ENCODE measurements at regions not wholly inside any gene's neighbourhood (a gene's known extent, or its start where the extent isn't known, plus 50 kb on each side); places are given as distances from the start of the nearest gene placed in this dataset.

- Histone ChIP-seq H4K20me1 (replicated peaks; ENCODE audit: insufficient read depth) (no peaks in the 10 kb centered on the region), H3K4me1 (ENCODE audit: insufficient read depth) (no peaks in the 10 kb centered on the region), H3K9me2 (ENCODE audit: insufficient read depth) (no peaks in the 10 kb centered on the region), H3K79me2 (replicated peaks; ENCODE audit: insufficient read depth) (no peaks in the 10 kb centered on the region), H3K27ac (ENCODE audit: low read depth) (no peak overlapping the region), H2AFZ (no peak overlapping the region), H3K36me3 (ENCODE audit: insufficient read depth) (no peaks in the 10 kb centered on the region), H3F3A (replicated peaks; ENCODE audit: low read depth) (no peaks in the 10 kb centered on the region), H3K27me3 (ENCODE audit: insufficient read depth) (no peaks in the 10 kb centered on the region), H3K4me3 (no peak overlapping the region), H3K4me2 (no peak overlapping the region)
- Mint-ChIP-seq H3K4me3 (no peak overlapping the region), H3K27me3 (ENCODE audit: insufficient read depth, low read depth, poor library complexity) (no peaks in the 10 kb centered on the region), H3K27ac (no peak overlapping the region), H3K9me3 (no peaks in the 10 kb centered on the region), H3K4me1 (peaks cover 3% of the 10 kb centered on the region; the same call in 2 of the 3 replicates), H3K36me3 (ENCODE audit: low read depth) (no peaks in the 10 kb centered on the region)
- ATAC-seq, result no peak
- TF ChIP-seq ZNF331 (CRISPR knock-in tag; IDR thresholded peaks at IDR 0.05; ENCODE audit: low read depth), result no peak
- DNase-seq (ENCODE audit: low spot score), result no peak
Measured at GRCh38 chr7:18330548-18330947, 165.0 kb upstream of the HDAC9 start.

DNA sequence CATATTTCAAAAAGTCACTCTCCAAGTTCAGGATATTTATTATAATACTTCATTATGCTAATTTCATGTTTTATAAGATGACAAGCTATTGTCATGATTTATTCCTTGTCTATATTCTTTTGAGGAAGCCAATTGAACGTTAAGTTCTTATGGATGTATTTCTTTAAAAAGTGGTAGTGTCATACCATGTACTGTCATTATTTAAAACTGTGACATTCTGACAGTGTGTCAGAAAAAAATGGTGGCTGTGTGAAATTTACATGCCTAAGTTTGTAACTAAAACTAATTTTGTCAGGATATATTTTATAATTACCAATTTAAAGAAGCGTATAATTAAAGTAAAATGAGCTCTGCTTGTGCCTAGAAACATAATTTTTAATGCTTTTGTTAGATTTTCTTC, 158.9 kb upstream of the HDAC9 start:
- ATAC-seq, result no peak
- H3K4me3 Mint-ChIP-seq, result no peak overlapping the region
- H3K9me3 Mint-ChIP-seq, result peaks cover 8% of the 10 kb centered on the region; the same call in 2 of the 3 replicates
- H3K9me2 ChIP-seq (ENCODE audit: insufficient read depth), result no peaks in the 10 kb centered on the region
- H3K36me3 ChIP-seq (ENCODE audit: insufficient read depth), result no peaks in the 10 kb centered on the region
- H3K27me3 Mint-ChIP-seq (ENCODE audit: insufficient read depth, low read depth, poor library complexity), result no peaks in the 10 kb centered on the region
- no peak overlapping the region for H3K27ac ChIP-seq (ENCODE audit: low read depth)
- no peak overlapping the region for H2AFZ ChIP-seq
- no peaks in the 10 kb centered on the region for H4K20me1 ChIP-seq (replicated peaks; ENCODE audit: insufficient read depth)
- H3K79me2 ChIP-seq (replicated peaks; ENCODE audit: insufficient read depth), result no peaks in the 10 kb centered on the region
- H3K4me2 ChIP-seq, result no peak overlapping the region
- H3K27me3 ChIP-seq (ENCODE audit: insufficient read depth), result no peaks in the 10 kb centered on the region
- no peaks in the 10 kb centered on the region for H3F3A ChIP-seq (replicated peaks; ENCODE audit: low read depth)
- H3K27ac Mint-ChIP-seq, result no peak overlapping the region
- no peak for DNase-seq (ENCODE audit: low spot score)
- H3K36me3 Mint-ChIP-seq (ENCODE audit: low read depth), result peaks cover 7% of the 10 kb centered on the region; the same call in 2 of the 3 replicates
- H3K4me1 Mint-ChIP-seq, result no peaks in the 10 kb centered on the region
- no peaks in the 10 kb centered on the region for H3K4me1 ChIP-seq (ENCODE audit: insufficient read depth)
- H3K4me3 ChIP-seq, result no peak overlapping the region
- no peak for TF ChIP-seq ZNF114 (CRISPR knock-in tag; IDR thresholded peaks at IDR 0.05)
- TF ChIP-seq JUNB (IDR thresholded peaks at IDR 0.05; ENCODE audit: unreplicated experiment), result no peak
- TF ChIP-seq STAT1 (IDR thresholded peaks at IDR 0.05; ENCODE audit: unreplicated experiment), result no peak
- no peak for TF ChIP-seq ZNF331 (CRISPR knock-in tag; IDR thresholded peaks at IDR 0.05; ENCODE audit: low read depth)
- no peak for TF ChIP-seq NANOG (IDR thresholded peaks at IDR 0.05; ENCODE audit: borderline replicate concordance)
- TF ChIP-seq EZH2 (IDR thresholded peaks at IDR 0.05; ENCODE audit: low read depth, unreplicated experiment), result no peak
- TF ChIP-seq, protein P1, sequence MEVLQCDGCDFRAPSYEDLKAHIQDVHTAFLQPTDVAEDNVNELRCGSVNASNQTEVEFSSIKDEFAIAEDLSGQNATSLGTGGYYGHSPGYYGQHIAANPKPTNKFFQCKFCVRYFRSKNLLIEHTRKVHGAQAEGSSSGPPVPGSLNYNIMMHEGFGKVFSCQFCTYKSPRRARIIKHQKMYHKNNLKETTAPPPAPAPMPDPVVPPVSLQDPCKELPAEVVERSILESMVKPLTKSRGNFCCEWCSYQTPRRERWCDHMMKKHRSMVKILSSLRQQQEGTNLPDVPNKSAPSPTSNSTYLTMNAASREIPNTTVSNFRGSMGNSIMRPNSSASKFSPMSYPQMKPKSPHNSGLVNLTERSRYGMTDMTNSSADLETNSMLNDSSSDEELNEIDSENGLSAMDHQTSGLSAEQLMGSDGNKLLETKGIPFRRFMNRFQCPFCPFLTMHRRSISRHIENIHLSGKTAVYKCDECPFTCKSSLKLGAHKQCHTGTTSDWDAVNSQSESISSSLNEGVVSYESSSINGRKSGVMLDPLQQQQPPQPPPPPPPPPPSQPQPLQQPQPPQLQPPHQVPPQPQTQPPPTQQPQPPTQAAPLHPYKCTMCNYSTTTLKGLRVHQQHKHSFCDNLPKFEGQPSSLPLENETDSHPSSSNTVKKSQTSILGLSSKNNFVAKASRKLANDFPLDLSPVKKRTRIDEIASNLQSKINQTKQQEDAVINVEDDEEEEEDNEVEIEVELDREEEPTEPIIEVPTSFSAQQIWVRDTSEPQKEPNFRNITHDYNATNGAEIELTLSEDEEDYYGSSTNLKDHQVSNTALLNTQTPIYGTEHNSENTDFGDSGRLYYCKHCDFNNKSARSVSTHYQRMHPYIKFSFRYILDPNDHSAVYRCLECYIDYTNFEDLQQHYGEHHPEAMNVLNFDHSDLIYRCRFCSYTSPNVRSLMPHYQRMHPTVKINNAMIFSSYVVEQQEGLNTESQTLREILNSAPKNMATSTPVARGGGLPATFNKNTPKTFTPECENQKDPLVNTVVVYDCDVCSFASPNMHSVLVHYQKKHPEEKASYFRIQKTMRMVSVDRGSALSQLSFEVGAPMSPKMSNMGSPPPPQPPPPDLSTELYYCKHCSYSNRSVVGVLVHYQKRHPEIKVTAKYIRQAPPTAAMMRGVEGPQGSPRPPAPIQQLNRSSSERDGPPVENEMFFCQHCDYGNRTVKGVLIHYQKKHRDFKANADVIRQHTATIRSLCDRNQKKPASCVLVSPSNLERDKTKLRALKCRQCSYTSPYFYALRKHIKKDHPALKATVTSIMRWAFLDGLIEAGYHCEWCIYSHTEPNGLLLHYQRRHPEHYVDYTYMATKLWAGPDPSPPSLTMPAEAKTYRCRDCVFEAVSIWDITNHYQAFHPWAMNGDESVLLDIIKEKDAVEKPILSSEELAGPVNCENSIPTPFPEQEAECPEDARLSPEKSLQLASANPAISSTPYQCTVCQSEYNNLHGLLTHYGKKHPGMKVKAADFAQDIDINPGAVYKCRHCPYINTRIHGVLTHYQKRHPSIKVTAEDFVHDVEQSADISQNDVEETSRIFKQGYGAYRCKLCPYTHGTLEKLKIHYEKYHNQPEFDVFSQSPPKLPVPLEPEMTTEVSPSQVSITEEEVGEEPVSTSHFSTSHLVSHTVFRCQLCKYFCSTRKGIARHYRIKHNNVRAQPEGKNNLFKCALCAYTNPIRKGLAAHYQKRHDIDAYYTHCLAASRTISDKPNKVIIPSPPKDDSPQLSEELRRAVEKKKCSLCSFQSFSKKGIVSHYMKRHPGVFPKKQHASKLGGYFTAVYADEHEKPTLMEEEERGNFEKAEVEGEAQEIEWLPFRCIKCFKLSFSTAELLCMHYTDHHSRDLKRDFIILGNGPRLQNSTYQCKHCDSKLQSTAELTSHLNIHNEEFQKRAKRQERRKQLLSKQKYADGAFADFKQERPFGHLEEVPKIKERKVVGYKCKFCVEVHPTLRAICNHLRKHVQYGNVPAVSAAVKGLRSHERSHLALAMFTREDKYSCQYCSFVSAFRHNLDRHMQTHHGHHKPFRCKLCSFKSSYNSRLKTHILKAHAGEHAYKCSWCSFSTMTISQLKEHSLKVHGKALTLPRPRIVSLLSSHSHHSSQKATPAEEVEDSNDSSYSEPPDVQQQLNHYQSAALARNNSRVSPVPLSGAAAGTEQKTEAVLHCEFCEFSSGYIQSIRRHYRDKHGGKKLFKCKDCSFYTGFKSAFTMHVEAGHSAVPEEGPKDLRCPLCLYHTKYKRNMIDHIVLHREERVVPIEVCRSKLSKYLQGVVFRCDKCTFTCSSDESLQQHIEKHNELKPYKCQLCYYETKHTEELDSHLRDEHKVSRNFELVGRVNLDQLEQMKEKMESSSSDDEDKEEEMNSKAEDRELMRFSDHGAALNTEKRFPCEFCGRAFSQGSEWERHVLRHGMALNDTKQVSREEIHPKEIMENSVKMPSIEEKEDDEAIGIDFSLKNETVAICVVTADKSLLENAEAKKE (CRISPR knock-in tag; IDR thresholded peaks at IDR 0.05), result no peak
- TF ChIP-seq CREB1 (CRISPR knock-in tag; IDR thresholded peaks at IDR 0.05; ENCODE audit: low read depth), result no peak
- TF ChIP-seq EZH2phosphoT487 (IDR thresholded peaks at IDR 0.05; ENCODE audit: unreplicated experiment), result no peak
- TF ChIP-seq, protein P2, sequence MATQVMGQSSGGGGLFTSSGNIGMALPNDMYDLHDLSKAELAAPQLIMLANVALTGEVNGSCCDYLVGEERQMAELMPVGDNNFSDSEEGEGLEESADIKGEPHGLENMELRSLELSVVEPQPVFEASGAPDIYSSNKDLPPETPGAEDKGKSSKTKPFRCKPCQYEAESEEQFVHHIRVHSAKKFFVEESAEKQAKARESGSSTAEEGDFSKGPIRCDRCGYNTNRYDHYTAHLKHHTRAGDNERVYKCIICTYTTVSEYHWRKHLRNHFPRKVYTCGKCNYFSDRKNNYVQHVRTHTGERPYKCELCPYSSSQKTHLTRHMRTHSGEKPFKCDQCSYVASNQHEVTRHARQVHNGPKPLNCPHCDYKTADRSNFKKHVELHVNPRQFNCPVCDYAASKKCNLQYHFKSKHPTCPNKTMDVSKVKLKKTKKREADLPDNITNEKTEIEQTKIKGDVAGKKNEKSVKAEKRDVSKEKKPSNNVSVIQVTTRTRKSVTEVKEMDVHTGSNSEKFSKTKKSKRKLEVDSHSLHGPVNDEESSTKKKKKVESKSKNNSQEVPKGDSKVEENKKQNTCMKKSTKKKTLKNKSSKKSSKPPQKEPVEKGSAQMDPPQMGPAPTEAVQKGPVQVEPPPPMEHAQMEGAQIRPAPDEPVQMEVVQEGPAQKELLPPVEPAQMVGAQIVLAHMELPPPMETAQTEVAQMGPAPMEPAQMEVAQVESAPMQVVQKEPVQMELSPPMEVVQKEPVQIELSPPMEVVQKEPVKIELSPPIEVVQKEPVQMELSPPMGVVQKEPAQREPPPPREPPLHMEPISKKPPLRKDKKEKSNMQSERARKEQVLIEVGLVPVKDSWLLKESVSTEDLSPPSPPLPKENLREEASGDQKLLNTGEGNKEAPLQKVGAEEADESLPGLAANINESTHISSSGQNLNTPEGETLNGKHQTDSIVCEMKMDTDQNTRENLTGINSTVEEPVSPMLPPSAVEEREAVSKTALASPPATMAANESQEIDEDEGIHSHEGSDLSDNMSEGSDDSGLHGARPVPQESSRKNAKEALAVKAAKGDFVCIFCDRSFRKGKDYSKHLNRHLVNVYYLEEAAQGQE (IDR thresholded peaks at IDR 0.05; ENCODE audit: unreplicated experiment), result no peak
- TF ChIP-seq POLR2AphosphoS5 (IDR thresholded peaks at IDR 0.05; ENCODE audit: low read depth), result no peak
- TF ChIP-seq, protein P3, sequence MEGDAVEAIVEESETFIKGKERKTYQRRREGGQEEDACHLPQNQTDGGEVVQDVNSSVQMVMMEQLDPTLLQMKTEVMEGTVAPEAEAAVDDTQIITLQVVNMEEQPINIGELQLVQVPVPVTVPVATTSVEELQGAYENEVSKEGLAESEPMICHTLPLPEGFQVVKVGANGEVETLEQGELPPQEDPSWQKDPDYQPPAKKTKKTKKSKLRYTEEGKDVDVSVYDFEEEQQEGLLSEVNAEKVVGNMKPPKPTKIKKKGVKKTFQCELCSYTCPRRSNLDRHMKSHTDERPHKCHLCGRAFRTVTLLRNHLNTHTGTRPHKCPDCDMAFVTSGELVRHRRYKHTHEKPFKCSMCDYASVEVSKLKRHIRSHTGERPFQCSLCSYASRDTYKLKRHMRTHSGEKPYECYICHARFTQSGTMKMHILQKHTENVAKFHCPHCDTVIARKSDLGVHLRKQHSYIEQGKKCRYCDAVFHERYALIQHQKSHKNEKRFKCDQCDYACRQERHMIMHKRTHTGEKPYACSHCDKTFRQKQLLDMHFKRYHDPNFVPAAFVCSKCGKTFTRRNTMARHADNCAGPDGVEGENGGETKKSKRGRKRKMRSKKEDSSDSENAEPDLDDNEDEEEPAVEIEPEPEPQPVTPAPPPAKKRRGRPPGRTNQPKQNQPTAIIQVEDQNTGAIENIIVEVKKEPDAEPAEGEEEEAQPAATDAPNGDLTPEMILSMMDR (conservative IDR thresholded peaks at IDR 0.05; ENCODE audit: low read depth in 2 of 2), result no peak

Data from GM23338 (cell line).